RWPE1 (cell line): ENCODE measurements at regions not wholly inside any gene's neighbourhood (a gene's known extent, or its start where the extent isn't known, plus 50 kb on each side); places are given as distances from the start of the nearest gene placed in this dataset.
"Not testable (repeated sequence)": the region's sequence is repeated elsewhere in the genome, so short reads cannot be mapped to it uniquely, and the experiment has no call there.

Experiments
- CTCF ChIA-PET: fragments of 350-600 bp; sonication (Branson Sonifier 250); formaldehyde crosslinking; extraction: SDS; loops from one replicate; lab custom pipeline; 2021; lab: Yijun Ruan, JAX
- POLR2A ChIA-PET: fragments of 400-600 bp; formaldehyde crosslinking; extraction: SDS; loops from one replicate; lab custom pipeline; 2020; ENCODE audit warnings: antibody characterized with exemption; ENCODE audit not compliant: low non-redundant PET; lab: Yijun Ruan, JAX
- DNase-seq: peaks from one replicate; pipeline ENCODE4 v3.0.0; 2012; ENCODE audit warnings: low spot score
- H3K27ac ChIP-seq: fragments of 450-650 bp; 2 replicates; pipeline ENCODE4 v1.5.1; 2017
- TF ChIP-seq, protein P1 (sequence below): fragments of 450-650 bp; conservative IDR thresholded peaks from 2 replicates; pipeline ENCODE4 v1.5.1; 2017; ENCODE audit warnings: low read depth, mild to moderate bottlenecking

DNA sequence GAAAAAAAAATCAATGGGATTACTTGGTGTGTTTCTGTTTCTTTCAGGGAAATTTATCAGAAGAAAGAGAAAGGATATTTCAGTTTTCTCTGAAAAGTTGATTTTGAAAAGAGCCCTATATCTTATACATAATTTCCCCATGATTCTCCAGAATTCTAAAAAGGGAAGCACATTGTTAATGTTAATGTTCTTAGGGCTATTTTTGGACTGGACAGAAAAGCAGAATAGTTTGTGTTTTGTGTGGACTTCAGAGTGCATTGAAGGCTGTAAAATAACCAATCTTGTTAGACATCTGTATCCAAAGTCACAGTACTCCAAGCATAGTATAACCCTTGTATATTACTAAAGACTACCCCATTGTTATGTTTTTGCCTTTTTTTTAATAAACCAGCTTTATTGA, 130.3 kb downstream of the SEPTIN7 start:
- POLR2A ChIA-PET, CTCF ChIA-PET, H3K27ac ChIP-seq, DNase-seq: not testable (repeated sequence)

DNA sequence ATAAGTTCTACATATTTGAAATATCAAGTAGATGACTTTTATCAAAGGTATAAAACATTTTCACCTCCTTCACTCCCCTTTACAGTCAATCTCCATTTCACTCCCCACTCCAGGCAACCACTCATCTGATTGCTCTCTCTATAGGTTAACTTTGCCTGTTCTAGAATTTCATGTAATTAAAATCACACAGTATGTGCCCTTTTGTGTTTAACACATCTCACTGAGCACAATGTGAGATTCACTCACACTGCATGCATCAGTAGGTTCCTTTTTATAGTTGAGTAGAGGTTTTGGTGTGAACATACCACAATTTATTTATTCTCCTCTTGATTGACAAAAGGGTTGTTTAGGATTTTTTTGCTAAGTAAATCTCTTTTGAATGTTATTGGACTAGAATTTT, 130.7 kb downstream of the SEPTIN7 start:
- POLR2A ChIA-PET, DNase-seq, H3K27ac ChIP-seq, CTCF ChIA-PET: not testable (repeated sequence)

DNA sequence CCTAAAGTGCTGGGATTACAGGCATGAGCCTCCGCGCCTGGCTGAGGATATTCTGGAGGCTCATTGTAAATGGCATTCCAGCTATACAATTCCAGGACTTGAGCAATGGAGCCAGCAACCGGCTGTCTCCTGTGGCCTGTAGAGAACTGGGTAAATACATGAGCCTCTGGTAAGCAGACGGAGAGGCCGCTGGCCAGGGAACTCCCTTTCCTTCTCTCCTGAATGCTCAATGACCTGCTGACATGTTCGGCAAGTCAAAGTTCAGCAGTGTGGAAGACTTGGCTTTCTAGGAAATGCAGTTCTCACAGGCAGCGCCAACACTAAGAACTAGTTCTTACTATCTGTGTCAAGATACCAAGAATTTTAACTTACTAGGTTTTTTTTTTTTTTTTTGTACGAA, 139.8 kb downstream of the SEPTIN7 start:
- H3K27ac ChIP-seq, DNase-seq, POLR2A ChIA-PET: not testable (repeated sequence)
- CTCF ChIA-PET = interaction anchor here (0.7 kb wide), 1 partner anchor 263 kb away, joined by 6 read pairs; no protein-coding TSS in a partner anchor

DNA sequence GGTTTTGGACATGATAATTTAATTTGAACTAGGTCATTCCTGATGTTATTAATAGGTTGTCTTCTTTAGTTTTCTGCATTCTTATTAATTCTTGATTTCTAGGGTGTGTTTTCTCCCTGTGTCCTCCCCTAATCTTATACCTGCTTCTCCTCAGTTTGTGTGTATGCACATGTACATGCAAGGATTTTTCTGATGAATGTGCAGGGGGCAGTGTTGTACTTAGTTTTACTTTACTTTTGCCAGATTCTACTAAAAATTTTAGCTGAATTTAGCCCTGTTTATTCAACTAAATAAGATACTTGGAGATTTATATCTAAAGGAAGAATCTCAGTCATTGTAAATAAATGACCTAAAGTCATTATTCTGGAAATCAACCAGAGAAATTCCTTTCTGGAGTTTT, 144.8 kb downstream of the SEPTIN7 start:
- CTCF ChIA-PET, H3K27ac ChIP-seq, DNase-seq, POLR2A ChIA-PET: not testable (repeated sequence)
- TF ChIP-seq, protein P1, sequence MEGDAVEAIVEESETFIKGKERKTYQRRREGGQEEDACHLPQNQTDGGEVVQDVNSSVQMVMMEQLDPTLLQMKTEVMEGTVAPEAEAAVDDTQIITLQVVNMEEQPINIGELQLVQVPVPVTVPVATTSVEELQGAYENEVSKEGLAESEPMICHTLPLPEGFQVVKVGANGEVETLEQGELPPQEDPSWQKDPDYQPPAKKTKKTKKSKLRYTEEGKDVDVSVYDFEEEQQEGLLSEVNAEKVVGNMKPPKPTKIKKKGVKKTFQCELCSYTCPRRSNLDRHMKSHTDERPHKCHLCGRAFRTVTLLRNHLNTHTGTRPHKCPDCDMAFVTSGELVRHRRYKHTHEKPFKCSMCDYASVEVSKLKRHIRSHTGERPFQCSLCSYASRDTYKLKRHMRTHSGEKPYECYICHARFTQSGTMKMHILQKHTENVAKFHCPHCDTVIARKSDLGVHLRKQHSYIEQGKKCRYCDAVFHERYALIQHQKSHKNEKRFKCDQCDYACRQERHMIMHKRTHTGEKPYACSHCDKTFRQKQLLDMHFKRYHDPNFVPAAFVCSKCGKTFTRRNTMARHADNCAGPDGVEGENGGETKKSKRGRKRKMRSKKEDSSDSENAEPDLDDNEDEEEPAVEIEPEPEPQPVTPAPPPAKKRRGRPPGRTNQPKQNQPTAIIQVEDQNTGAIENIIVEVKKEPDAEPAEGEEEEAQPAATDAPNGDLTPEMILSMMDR = 0 out of 2 replicates have a peak, but pooled peaks have one; percentile 12

DNA sequence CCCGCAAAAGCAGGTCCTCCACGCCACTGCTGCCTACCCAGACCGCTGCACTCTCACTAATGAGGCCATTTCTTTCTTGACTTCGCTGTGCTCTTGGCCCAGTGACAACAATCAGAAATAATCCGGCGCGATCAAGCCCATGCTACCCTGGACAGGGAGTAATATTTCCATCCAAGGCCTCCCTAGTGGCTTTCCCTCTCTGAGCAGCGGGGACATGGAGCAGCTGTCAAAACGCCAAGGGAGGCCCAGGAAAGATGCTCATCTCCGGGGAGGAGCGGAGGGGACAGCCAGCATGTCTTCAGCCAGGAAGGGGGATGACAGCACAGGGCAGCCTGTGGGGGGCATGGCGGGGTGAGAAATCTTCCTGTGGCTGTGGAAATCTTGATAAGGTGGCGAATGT, 154.9 kb downstream of the SEPTIN7 start:
- POLR2A ChIA-PET, DNase-seq, CTCF ChIA-PET, H3K27ac ChIP-seq: not testable (repeated sequence)

DNA sequence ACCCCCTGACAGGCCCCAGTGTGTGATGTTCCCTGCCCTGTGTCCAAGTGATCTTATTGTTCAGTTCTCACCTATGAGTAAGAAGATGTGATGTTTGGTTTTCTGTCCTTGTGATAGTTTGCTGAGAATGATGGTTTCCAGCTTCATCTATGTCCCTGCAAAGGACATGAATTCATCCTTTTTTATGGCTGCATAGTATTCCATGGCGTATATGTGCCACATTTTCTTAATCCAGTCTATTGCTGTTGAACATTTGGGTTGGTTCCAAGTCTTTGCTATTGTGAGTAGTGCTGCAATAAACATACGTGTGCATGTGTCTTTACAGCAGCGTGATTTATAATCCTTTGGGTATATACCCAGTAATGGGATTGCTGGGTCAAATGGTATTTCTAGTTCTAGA, 156.1 kb downstream of the SEPTIN7 start:
- POLR2A ChIA-PET, DNase-seq, CTCF ChIA-PET, H3K27ac ChIP-seq: not testable (repeated sequence)

DNA sequence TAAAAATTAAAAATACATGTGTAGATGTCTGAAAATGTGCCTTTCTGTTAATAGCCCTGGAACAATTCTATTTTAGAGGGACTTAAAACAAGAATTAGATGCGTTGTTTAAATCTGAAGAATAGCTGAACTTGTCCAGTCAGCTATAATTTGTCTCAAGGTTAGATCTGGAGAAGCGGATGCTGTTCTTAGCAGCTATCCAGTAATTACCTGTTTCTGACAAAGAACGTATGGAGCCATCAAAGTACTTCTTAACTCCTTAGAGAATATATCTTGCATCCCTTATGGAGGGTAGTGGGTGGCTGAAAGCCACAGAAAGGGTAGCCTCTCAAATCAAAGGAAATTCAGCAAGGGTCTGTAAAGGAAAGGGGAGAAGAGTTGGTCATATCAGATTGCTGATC, 160.4 kb downstream of the SEPTIN7 start:
- H3K27ac ChIP-seq, DNase-seq, POLR2A ChIA-PET, CTCF ChIA-PET: not testable (repeated sequence)

DNA sequence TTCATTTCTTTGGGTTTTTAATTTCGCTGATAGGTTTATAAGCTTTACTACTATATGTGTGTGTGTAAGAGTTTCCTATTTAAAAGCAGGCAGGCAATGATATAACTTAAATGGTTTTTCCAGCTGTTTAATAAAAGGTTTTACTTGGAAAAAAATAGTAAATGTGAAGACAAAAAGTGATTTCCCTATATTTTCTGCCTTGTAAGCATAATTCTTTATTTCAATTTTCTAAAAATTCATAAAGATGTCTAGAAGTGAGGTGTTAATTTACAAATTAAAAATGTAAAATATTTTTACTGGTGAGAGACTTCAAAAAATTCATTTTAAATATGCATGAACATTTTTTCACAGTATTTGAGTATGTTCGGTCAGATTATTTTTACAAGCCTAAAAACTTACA, 161.8 kb downstream of the SEPTIN7 start:
- H3K27ac ChIP-seq, DNase-seq, POLR2A ChIA-PET, CTCF ChIA-PET: not testable (repeated sequence)

DNA sequence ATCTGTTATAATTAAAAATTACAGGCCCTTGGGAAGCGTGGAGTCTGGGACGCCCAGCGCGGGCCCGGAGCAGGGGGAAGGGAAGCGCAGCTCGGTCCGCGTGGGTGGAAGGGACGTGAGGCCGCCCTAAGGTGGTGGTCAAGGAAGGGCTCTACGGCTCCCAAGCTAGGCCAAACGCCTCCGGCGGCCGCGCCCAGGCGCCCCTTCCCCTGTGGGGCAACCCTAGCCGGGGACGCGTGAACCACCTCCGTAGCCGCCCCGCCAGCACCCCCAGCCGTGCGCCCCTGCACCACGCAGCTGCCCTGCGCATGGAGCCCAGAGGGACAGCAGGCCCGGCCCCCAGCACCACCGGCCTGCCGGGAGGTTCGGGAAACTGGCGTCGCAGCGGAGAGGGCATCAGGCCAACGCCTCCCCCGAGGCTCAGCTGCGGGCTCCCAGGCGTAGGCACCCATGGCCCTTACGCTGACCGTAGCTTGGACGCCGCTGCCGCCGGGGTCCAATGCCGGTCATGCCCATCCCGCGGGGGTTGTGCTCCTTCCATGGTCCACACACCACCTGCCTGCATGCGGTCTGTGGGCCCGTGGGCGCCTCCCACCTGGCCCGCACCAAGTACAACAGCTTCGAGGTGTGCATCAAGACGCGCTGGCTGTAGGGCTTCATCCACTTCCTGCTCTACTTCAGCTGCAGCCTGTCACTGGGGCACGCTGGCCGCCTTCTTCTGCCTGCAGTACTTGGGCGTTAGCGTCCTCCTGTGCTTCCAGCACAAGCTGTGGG, 166.7 kb downstream of the SEPTIN7 start:
- TF ChIP-seq, protein P1 = no peak
- POLR2A ChIA-PET = no interaction called here
- CTCF ChIA-PET = no interaction called here
- no peak overlapping the region for H3K27ac ChIP-seq
- no peak for DNase-seq

DNA sequence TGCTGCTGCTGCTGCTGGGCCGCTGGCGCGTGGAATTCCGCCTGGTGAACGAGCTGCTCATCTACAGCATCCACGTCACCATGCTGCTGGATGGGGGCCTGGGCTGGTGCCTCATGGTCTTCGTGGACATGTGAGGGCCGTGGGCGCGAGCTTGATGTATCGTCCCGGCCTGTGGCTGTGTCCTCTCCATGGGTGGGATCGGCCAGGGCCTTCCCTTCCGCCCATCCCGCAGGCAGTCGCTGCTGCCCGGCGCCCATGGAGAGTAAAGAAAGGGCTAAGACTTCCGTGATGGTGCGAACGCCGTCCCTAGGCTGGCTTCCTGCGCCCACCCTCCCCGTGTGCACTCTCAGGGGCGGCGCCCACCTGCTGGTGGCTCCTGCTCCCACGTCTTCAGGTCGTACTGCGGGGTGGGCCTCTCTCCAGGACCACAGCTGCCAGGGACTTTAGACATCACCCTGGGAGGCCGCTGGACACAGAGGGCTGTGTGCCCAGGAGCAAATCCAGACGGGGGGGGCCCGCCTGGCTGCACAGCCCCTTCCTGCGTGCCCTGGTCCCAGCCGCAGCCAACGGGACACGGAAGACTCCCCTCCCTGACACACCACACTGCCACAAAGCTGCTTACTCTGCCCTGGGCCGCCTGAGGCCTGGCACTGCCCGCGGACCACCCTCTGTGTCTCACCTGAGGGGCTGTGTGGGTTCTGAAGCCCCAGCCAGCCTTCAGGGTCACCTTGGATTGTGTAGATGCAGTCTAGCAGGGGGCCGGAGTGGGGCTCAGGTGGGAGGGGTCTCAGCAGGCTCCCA, 167.5 kb downstream of the SEPTIN7 start:
- no peak overlapping the region for H3K27ac ChIP-seq
- ChIA-PET CTCF (no interaction called here), POLR2A (no interaction called here)
- TF ChIP-seq, protein P1 = no peak
- DNase-seq = no peak
